Nephron (organoid): ENCODE measurements at regions not wholly inside any gene's neighbourhood (a gene's known extent, or its start where the extent isn't known, plus 50 kb on each side); places are given as distances from the start of the nearest gene placed in this dataset.
A peak's percentile ranks its signal among the peaks of the same experiment; 100 is the strongest.

Experiments
- H3K27ac Mint-ChIP-seq, 3 experiments: 2 replicates each; pipeline ENCODE4 v1.8.0; 2020; ENCODE audit warnings: mixed read lengths in 3 of 3, mild to moderate bottlenecking in 2 of 3, moderate library complexity in 1 of 3
- H3K27me3 Mint-ChIP-seq: 2 replicates; pipeline ENCODE4 v1.8.0; 2021; ENCODE audit warnings: low read depth, mild to moderate bottlenecking, moderate library complexity, mixed read lengths
- H3K36me3 Mint-ChIP-seq: 2 replicates; pipeline ENCODE4 v1.8.0; 2020; ENCODE audit warnings: low read depth, mixed read lengths
- H3K4me1 Mint-ChIP-seq: 2 replicates; pipeline ENCODE4 v1.8.0; 2020; ENCODE audit warnings: mixed read lengths
- H3K4me3 Mint-ChIP-seq, 3 experiments: 2 replicates each; pipeline ENCODE4 v1.8.0; 2020; ENCODE audit warnings: mild to moderate bottlenecking in 3 of 3, mixed read lengths in 3 of 3, moderate library complexity in 2 of 3
- H3K9me3 Mint-ChIP-seq: 2 replicates; pipeline ENCODE4 v1.8.0; 2020; ENCODE audit warnings: mixed read lengths
- TF ChIP-seq, protein P1 (sequence below), 3 experiments: fragments of 200-600 bp; sonication (generic); IDR thresholded peaks; one replicate each; pipeline ENCODE4 v1.5.0; 2021; ENCODE audit warnings: antibody characterized with exemption in 3 of 3; ENCODE audit not compliant: unreplicated experiment in 3 of 3

DNA sequence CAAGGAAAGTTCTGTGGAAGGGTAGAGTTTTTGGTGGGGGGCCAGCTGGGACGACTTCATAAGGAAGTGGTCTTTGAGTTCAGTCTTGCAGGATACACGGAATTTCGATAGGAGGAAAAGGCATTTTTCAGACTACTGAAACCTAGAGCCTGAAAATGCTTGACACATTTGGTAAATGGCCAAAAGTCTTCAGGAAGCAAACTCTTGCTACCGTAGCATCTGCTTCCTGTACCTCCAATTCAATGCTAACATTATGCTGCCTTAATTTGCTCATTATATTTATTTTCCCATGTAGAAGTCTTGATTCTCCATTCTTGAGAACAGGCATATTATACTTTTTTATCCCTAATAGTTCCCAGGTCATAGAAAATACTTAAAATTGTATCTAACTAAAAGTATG, 129.3 kb upstream of the MED13 start:
- H3K4me1 Mint-ChIP-seq, result peaks cover 6% of the 10 kb centered on the region
- H3K9me3 Mint-ChIP-seq, result peaks cover 9% of the 10 kb centered on the region
- no peak overlapping the region for H3K27ac Mint-ChIP-seq
- no peaks in the 10 kb centered on the region for H3K27me3 Mint-ChIP-seq
- H3K36me3 Mint-ChIP-seq, result no peaks in the 10 kb centered on the region
- TF ChIP-seq, protein P1, sequence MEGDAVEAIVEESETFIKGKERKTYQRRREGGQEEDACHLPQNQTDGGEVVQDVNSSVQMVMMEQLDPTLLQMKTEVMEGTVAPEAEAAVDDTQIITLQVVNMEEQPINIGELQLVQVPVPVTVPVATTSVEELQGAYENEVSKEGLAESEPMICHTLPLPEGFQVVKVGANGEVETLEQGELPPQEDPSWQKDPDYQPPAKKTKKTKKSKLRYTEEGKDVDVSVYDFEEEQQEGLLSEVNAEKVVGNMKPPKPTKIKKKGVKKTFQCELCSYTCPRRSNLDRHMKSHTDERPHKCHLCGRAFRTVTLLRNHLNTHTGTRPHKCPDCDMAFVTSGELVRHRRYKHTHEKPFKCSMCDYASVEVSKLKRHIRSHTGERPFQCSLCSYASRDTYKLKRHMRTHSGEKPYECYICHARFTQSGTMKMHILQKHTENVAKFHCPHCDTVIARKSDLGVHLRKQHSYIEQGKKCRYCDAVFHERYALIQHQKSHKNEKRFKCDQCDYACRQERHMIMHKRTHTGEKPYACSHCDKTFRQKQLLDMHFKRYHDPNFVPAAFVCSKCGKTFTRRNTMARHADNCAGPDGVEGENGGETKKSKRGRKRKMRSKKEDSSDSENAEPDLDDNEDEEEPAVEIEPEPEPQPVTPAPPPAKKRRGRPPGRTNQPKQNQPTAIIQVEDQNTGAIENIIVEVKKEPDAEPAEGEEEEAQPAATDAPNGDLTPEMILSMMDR (IDR thresholded peaks at IDR 0.05; ENCODE audit: unreplicated experiment in 3 of 3), result no peak
- no peak overlapping the region for H3K4me3 Mint-ChIP-seq

GRCh38 chr17:62193249-62193648, 128.2 kb upstream of the MED13 start:
- H3K9me3 Mint-ChIP-seq, result peaks cover 9% of the 10 kb centered on the region
- H3K27me3 Mint-ChIP-seq, result no peaks in the 10 kb centered on the region
- H3K4me1 Mint-ChIP-seq, result peaks cover 6% of the 10 kb centered on the region
- TF ChIP-seq, protein P1 (IDR thresholded peaks at IDR 0.05; ENCODE audit: unreplicated experiment in 3 of 3), result no peak
- H3K36me3 Mint-ChIP-seq, result no peaks in the 10 kb centered on the region
- peak overlapping the region; percentile 31 to 71 (median 48) for H3K27ac Mint-ChIP-seq
- H3K4me3 Mint-ChIP-seq, result no peak overlapping the region

GRCh38 chr17:62191390-62192361, 126.6 kb upstream of the MED13 start:
- H3K9me3 Mint-ChIP-seq, result peaks cover 9% of the 10 kb centered on the region
- TF ChIP-seq, protein P1 (IDR thresholded peaks at IDR 0.05; ENCODE audit: unreplicated experiment in 3 of 3), result no peak
- peaks cover 6% of the 10 kb centered on the region for H3K4me1 Mint-ChIP-seq
- peak overlapping the region in 2 of 3 experiments; percentile 13 to 44 for H3K27ac Mint-ChIP-seq
- H3K4me3 Mint-ChIP-seq, result no peak overlapping the region
- no peaks in the 10 kb centered on the region for H3K36me3 Mint-ChIP-seq
- no peaks in the 10 kb centered on the region for H3K27me3 Mint-ChIP-seq

GRCh38 chr17:62189377-62189776, 124.3 kb upstream of the MED13 start:
- Mint-ChIP-seq H3K4me1 (peaks cover 6% of the 10 kb centered on the region), H3K36me3 (no peaks in the 10 kb centered on the region), H3K9me3 (no peaks in the 10 kb centered on the region), H3K27me3 (no peaks in the 10 kb centered on the region), H3K27ac (peak overlapping the region in 2 of 3 experiments; percentile 86 to 93), H3K4me3 (no peak overlapping the region)
- TF ChIP-seq, protein P1 (IDR thresholded peaks at IDR 0.05; ENCODE audit: unreplicated experiment in 3 of 3), result no peak

- Mint-ChIP-seq H3K27me3 (no peaks in the 10 kb centered on the region), H3K36me3 (no peaks in the 10 kb centered on the region), H3K9me3 (no peaks in the 10 kb centered on the region), H3K4me1 (peaks cover 6% of the 10 kb centered on the region), H3K4me3 (no peak overlapping the region), H3K27ac (peak overlapping the region in 2 of 3 experiments; percentile 86 to 93)
- TF ChIP-seq, protein P1 (IDR thresholded peaks at IDR 0.05; ENCODE audit: unreplicated experiment in 3 of 3), result no peak
Observed at GRCh38 chr17:62188713-62189112, 123.6 kb upstream of the MED13 start.
